DND-41 (cell line): ENCODE measurements at regions not wholly inside any gene's neighbourhood (a gene's known extent, or its start where the extent isn't known, plus 50 kb on each side); places are given as distances from the start of the nearest gene placed in this dataset.
A peak's percentile ranks its signal among the peaks of the same experiment; 100 is the strongest.

Experiments used
- ATAC-seq: fragments of 200-7000 bp; cut with Tn5 transposase; 3 replicates; pipeline ENCODE4 v1.9.1; 2021; ENCODE audit warnings: low read depth; ENCODE audit not compliant: insufficient read depth
- DNase-seq: peaks from one replicate; pipeline ENCODE4 v3.0.0-alpha.2; 2020
- H2AFZ ChIP-seq: 2 replicates; pipeline ENCODE4 v1.6.0; 2012; ENCODE audit warnings: low read depth, low read length
- H3K27ac ChIP-seq: 2 replicates; pipeline ENCODE4 v1.5.1; 2012; ENCODE audit warnings: low read length, inconsistent platforms
- H3K27me3 ChIP-seq: fragments of 200-600 bp; sonication (generic); 2 replicates; pipeline ENCODE4 v1.6.0; 2012; ENCODE audit warnings: low read length, mild to moderate bottlenecking, inconsistent platforms; ENCODE audit not compliant: insufficient read depth, poor library complexity
- H3K36me3 ChIP-seq: 2 replicates; pipeline ENCODE4 v1.5.1; 2012; ENCODE audit warnings: low read length, inconsistent platforms; ENCODE audit not compliant: insufficient read depth
- H3K4me1 ChIP-seq: 2 replicates; pipeline ENCODE4 v1.5.1; 2012; ENCODE audit warnings: mild to moderate bottlenecking, low read length; ENCODE audit not compliant: insufficient read depth
- H3K4me2 ChIP-seq: 2 replicates; pipeline ENCODE4 v1.6.0; 2012; ENCODE audit warnings: mild to moderate bottlenecking, moderate library complexity, low read length, inconsistent platforms; ENCODE audit not compliant: insufficient read depth
- H3K4me3 ChIP-seq, 2 experiments: fragments of 200-600 bp in 1 of 2; shearing (Covaris generic) in 1 of 2; 2 replicates each; pipeline ENCODE4 v1.5.1; 2012 to 2016; ENCODE audit warnings: inconsistent platforms in 2 of 2, low read length in 2 of 2, mild to moderate bottlenecking in 2 of 2, low read depth in 1 of 2, moderate library complexity in 1 of 2
- H3K79me2 ChIP-seq: 2 replicates; pipeline ENCODE4 v1.6.0; 2012; ENCODE audit warnings: low read length, inconsistent platforms; ENCODE audit not compliant: insufficient read depth
- H3K9ac ChIP-seq: 2 replicates; pipeline ENCODE4 v1.6.0; 2012; ENCODE audit warnings: low read depth, mild to moderate bottlenecking, inconsistent platforms, low read length, moderate library complexity
- H3K9me3 ChIP-seq: 2 replicates; pipeline ENCODE4 v1.5.1; 2012; ENCODE audit warnings: low read length, moderate library complexity, mild to moderate bottlenecking, inconsistent platforms; ENCODE audit not compliant: insufficient read depth, severe bottlenecking
- H4K20me1 ChIP-seq: 2 replicates; pipeline ENCODE4 v1.6.0; 2012; ENCODE audit warnings: low read length; ENCODE audit not compliant: insufficient read depth
- CTCF ChIP-seq: IDR thresholded peaks from 2 replicates; pipeline ENCODE4 v1.5.1; 2012; ENCODE audit warnings: borderline replicate concordance, low read length, moderate library complexity, mild to moderate bottlenecking; ENCODE audit not compliant: poor library complexity, severe bottlenecking; ENCODE audit errors: extremely low read depth
- EZH2 ChIP-seq: IDR thresholded peaks from 3 replicates; pipeline ENCODE4 v1.6.1; 2012; ENCODE audit warnings: borderline replicate concordance, low read depth, mild to moderate bottlenecking, moderate library complexity, low read length, inconsistent platforms; ENCODE audit not compliant: severe bottlenecking

- no peak for DNase-seq
- Histone ChIP-seq H3K4me2 (no peak overlapping the region), H3K79me2 (no peaks in the 10 kb centered on the region), H3K36me3 (no peaks in the 10 kb centered on the region), H3K9ac (no peak overlapping the region), H3K4me1 (no peaks in the 10 kb centered on the region), H3K4me3 (no peak overlapping the region), H3K27me3 (peaks cover 36% of the 10 kb centered on the region), H2AFZ (no peak overlapping the region), H4K20me1 (no peaks in the 10 kb centered on the region), H3K27ac (no peak overlapping the region), H3K9me3 (no peaks in the 10 kb centered on the region)
- no peak for TF ChIP-seq CTCF
- no peak for TF ChIP-seq EZH2
- ATAC-seq: no peak
Measured at GRCh38 chr20:3328501-3328900, 79.0 kb downstream of the DNAAF9 start.

- H3K4me1 ChIP-seq: no peaks in the 10 kb centered on the region
- no peak overlapping the region for H3K9ac ChIP-seq
- H3K4me2 ChIP-seq: no peak overlapping the region
- no peaks in the 10 kb centered on the region for H3K79me2 ChIP-seq
- DNase-seq (no peak), ATAC-seq (no peak)
- H3K9me3 ChIP-seq: no peaks in the 10 kb centered on the region
- H3K27ac ChIP-seq: no peak overlapping the region
- TF ChIP-seq CTCF: no peak
- TF ChIP-seq EZH2: peak; percentile 39
- H4K20me1 ChIP-seq: no peaks in the 10 kb centered on the region
- H3K36me3 ChIP-seq: no peaks in the 10 kb centered on the region
- no peak overlapping the region for H3K4me3 ChIP-seq
- peaks cover 38% of the 10 kb centered on the region for H3K27me3 ChIP-seq
- H2AFZ ChIP-seq: no peak overlapping the region
Measured at GRCh38 chr20:3326779-3327521, 80.5 kb downstream of the DNAAF9 start.

- Histone ChIP-seq H3K79me2 (no peaks in the 10 kb centered on the region), H4K20me1 (no peaks in the 10 kb centered on the region), H3K27me3 (peaks cover 35% of the 10 kb centered on the region), H3K4me1 (no peaks in the 10 kb centered on the region), H3K4me2 (no peak overlapping the region), H3K36me3 (no peaks in the 10 kb centered on the region), H3K4me3 (no peak overlapping the region), H2AFZ (no peak overlapping the region), H3K27ac (no peak overlapping the region), H3K9ac (no peak overlapping the region), H3K9me3 (no peaks in the 10 kb centered on the region)
- no peak for ATAC-seq
- no peak for TF ChIP-seq EZH2
- TF ChIP-seq CTCF: no peak
- DNase-seq: no peak
Measured at GRCh38 chr20:3325864-3326263, 81.6 kb downstream of the DNAAF9 start.
